ENCODE measurements at regions not wholly inside any gene's neighbourhood (a gene's known extent, or its start where the extent isn't known, plus 50 kb on each side); places are given as distances from the start of the nearest gene placed in this dataset.
"Not testable (repeated sequence)": the region's sequence is repeated elsewhere in the genome, so short reads cannot be mapped to it uniquely, and the experiment has no call there.

GRCh38 chr1:115181231-115181630, 91.9 kb upstream of the TSPAN2 start:
- no peak for DNase-seq (ENCODE audit: low read depth)

DNA sequence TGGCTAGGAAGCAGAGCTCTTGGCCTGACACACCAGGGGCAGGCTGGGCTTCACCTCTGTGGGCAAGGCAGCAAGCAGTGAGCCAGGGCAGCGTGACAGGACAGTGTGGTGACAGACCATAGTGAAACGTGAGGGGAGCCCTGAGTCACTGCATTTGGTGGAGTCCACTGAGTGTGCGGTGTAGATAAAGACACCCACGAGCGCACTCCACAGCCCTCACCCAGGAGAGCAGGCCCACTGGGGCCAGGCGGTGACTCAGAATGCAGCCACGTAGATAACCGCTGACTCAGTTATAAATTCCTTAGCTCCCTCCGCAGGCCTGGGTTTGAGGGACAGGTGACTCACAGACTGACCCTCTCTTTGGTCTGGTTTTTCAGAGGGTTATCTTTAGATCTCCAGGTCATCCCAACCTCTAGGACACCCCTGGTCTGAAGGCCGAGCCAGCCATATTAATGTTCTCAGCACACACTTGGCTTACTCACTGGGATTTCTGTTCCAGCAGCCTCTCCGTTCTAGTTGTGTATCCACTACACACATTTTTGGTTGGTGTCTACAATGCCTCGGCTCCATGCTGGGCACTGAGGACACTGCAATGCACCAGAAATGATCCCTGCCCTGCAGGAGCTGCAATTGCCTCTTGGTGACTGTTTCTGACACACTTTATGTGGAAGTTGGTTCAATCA, 90.2 kb upstream of the TSPAN2 start:
- peak; percentile 95 for DNase-seq (ENCODE audit: low read depth)

- DNase-seq (ENCODE audit: low read depth), result no peak
These were observed 86.9 kb upstream of the TSPAN2 start for GRCh38 chr1:115176189-115176588.

DNA sequence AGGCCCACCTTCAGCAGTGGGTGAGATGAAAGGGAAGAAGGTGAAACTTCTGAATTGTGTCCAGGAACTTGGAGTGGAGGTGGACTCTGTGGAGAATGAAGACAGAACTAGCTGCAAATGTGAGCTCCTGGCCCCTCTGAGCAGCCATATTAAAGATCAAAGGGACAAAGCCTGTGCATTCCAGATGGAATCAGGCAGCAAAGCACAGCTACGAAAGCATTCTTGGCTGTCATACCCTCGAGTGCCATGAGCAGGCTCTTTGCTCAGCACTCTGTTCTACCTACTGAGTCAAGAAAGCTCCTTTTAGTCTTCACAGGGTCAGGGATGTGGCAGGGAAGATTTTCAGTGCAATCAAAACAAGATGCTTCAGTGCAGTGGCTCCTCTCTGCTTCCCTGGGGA, 86.3 kb upstream of the TSPAN2 start:
- DNase-seq (ENCODE audit: low read depth), result no peak

DNA sequence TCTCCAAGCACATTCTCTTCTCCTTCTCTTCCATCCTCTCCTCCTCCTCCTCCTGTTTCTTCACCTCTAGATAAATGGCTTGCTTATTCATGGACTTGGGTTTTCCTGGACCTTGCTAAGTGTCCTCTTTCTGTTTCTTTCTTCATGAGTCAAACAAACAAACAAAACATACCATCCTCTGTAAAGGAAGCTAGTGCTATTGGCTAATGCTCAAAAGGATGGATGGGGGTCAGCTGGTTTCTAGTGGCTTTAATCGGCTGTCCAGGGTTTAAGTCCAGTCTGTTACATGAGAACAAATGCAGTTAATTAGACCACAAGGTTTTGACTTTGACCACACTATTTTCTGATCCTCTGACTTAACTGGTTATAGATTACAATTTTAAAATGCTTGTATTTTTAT, 83.8 kb upstream of the TSPAN2 start:
- no peak for DNase-seq (ENCODE audit: low read depth)

GRCh38 chr1:115172270-115172669, 83.0 kb upstream of the TSPAN2 start:
- DNase-seq (ENCODE audit: low read depth), result no peak

- DNase-seq (ENCODE audit: low read depth), result peak; percentile 76
These were observed 81.7 kb upstream of the TSPAN2 start for GRCh38 chr1:115170961-115171392.

DNA sequence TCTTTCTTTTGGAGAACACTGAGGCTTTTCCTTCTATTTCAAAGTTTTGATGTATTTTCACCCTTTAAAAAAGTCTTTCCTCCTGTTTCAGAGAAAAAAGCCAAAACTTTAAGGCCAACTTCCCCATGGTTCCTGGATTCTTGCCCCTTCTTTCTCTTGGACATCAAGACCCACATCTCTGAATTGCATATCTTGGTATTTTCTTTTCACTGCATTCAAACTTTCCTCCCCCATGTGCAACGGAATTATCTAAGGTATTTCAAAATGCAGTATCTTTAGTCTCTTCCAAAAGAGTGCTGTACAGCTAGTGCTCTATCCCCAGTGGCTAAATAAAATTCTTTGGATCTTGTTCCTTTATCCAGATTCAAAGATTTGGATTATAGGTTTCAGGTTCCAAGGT, 81.1 kb upstream of the TSPAN2 start:
- DNase-seq (ENCODE audit: low read depth), result no peak

- DNase-seq (ENCODE audit: low read depth), result no peak
These were observed 78.7 kb upstream of the TSPAN2 start for GRCh38 chr1:115168026-115168425.

DNA sequence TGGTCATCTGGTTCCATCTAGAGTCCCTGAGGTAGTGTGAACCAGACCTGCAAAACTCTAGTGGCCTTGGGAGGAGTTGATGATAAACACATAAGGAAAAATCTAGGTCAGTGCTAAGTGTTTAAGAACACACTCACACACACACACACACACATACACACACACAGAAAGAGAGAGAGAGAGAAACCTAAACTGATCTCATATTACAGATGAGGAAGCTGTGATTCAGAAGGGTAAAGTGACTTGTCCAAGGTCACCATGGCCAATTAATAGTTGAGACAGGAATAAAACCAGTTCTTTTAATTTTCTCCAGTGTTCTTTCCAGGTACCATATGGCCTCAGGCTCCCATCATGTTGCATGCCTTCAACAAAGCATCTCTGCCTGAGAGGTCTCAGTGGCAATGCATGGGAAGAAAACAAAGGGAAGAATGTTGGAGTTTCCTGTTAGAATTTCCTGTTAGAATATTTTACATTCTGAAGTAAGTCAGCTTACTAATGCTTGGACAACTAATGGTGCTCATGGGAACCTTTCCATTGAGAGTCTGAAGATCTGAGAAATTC, 77.3 kb upstream of the TSPAN2 start:
- DNase-seq (ENCODE audit: low read depth), result no peak

DNA sequence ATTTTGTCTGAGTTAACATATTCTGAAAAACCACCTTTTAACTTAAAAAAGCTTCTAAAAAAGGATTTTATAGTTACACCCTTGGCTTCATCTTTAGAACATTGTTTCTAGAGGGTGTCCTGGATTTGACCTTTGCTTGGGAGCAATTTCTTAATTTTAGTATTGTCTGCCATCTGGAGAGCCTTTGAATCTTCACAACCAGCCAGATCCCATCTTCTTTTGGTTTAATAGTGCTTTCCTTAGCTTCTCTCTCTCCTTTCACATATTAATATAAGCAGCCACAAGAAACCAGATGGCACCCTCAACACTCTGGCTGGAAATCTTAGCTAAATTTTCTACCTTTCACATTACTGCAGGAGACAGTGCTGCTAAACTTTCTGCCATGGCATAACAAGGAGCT, 76.5 kb upstream of the TSPAN2 start:
- no peak for DNase-seq (ENCODE audit: low read depth)

GRCh38 chr1:115164940-115165705, 75.8 kb upstream of the TSPAN2 start:
- no peak for DNase-seq (ENCODE audit: low read depth)

DNA sequence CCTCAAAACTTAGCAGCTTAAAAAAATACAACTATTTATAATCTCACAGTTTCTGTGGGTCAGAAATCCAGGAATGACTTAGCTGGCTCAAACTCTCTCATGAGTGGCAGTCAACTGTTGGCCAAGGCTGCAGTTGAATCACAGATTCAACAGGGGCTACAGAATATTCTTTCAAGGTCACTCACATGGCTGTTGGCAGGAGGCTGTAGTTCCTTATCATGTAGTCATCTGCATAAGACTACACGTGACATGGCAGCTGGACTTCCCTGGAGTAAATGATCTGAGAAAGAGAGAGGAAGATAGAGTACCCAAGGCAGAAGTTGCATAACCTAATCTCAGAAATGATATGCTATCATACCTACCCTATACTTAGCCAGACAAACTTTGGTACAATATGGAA, 75.2 kb upstream of the TSPAN2 start:
- DNase-seq (ENCODE audit: low read depth), result no peak

- DNase-seq (ENCODE audit: low read depth), result no peak
These were observed 71.4 kb upstream of the TSPAN2 start for GRCh38 chr1:115160728-115161127.

GRCh38 chr1:115159958-115160357, 70.7 kb upstream of the TSPAN2 start:
- no peak for DNase-seq (ENCODE audit: low read depth)

- DNase-seq (ENCODE audit: low read depth), result peak; percentile 53
These were observed 68.9 kb upstream of the TSPAN2 start for GRCh38 chr1:115158181-115158580.

DNA sequence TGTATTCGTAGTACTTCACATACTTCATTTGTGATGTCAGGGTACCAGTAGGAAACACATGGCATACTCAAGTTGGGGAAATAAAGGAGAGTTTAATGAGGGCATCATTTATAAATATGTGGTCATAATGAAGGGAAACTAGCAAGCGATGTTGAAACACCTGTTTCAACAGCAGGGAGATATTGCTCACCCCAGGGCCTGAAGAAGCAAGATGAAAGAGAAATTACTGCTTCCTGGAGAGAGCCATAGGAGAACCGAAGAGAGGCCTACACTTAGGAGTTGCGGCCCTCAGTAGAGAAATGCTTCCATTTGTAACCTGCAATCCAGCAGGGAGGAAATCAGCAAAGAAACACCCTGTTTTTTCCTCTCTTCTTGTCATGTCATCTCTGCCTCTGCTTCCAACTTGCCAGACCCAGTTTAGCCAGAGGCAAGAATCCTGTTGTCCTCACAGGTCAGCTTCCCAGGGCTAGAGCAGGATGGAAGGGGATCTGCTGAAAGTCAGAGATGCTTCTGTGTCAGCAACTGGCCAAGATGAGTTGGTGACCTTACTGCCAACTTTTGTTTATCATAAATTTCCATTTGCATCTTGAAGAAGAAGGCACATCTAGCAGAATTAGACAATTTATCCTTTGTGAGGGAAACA, 67.6 kb upstream of the TSPAN2 start:
- DNase-seq (ENCODE audit: low read depth), result no peak

GRCh38 chr1:115153966-115154557, 64.8 kb upstream of the TSPAN2 start:
- no peak for DNase-seq (ENCODE audit: low read depth)

DNA sequence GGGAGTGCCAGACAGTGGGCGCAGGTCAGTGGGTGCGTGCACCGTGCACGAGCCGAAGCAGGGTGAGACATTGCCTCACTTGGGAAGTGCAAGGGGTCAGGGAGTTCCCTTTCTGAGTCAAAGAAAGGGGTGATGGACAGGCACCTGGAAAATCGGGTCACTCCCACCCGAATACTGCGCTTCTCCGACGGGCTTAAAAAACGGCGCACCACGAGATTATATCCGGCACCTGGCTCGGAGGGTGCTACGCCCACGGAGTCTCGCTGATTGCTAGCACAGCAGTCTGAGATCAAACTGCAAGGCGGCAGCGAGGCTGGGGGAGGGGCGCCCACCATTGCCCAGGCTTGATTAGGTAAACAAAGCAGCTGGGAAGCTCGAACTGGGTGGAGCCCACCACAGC, 58.6 kb upstream of the TSPAN2 start:
- DNase-seq (ENCODE audit: low read depth), result not testable (repeated sequence)

- DNase-seq (ENCODE audit: low read depth), result no peak
These were observed 55.9 kb upstream of the TSPAN2 start for GRCh38 chr1:115145226-115145625.

GRCh38 chr1:115144176-115144575, 54.9 kb upstream of the TSPAN2 start:
- no peak for DNase-seq (ENCODE audit: low read depth)

DNA sequence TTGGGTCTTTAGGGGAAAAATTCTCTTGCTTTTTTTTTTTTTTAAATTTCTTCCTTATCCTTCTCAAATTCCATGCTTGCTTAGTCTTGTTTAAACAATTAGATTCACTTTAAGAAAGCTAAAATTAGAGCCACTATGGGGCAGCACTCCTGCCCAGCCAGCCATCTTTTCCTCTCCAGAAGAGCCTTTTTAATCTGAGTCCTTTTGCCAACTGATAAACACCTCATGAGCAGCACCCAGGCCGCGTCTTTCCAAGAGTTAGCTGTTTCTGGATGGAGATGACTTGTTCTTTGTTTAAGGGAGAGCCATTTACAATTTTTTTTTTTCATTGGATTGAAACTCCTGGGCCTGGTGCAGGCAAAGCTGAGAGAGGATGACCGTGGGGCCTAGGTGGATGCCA, 53.3 kb upstream of the TSPAN2 start:
- DNase-seq (ENCODE audit: low read depth), result no peak

- DNase-seq (ENCODE audit: low read depth), result no peak
These were observed 51.8 kb upstream of the TSPAN2 start for GRCh38 chr1:115141145-115141454.

Measured in GM04503 (cell line).